ENCODE measurements at regions not wholly inside any gene's neighbourhood (a gene's known extent, or its start where the extent isn't known, plus 50 kb on each side); places are given as distances from the start of the nearest gene placed in this dataset.
"Not testable (repeated sequence)": the region's sequence is repeated elsewhere in the genome, so short reads cannot be mapped to it uniquely, and the experiment has no call there.

- not testable (repeated sequence) for H3K23ac ChIP-seq (ENCODE audit: low read length); H2BK120ac ChIP-seq (ENCODE audit: low read depth, low read length); H3K4ac ChIP-seq (ENCODE audit: low read depth, low read length); H2BK5ac ChIP-seq (ENCODE audit: low read length); H3K4me1 ChIP-seq (ENCODE audit: control insufficient read depth, low read depth, low read length); H2AK5ac ChIP-seq (ENCODE audit: low read length); H4K5ac ChIP-seq (ENCODE audit: low read length); H4K8ac ChIP-seq (ENCODE audit: low read depth, low read length); H3K56ac ChIP-seq (ENCODE audit: low read length); H3K27ac ChIP-seq (ENCODE audit: low read depth, low read length); H3K9ac ChIP-seq (ENCODE audit: low read length); H3K4me3 ChIP-seq (ENCODE audit: low read length); H3K79me2 ChIP-seq (ENCODE audit: control insufficient read depth, insufficient read depth, low read length); H2BK15ac ChIP-seq (replicated peaks; ENCODE audit: low read depth); H3K18ac ChIP-seq (ENCODE audit: low read length); H3K27me3 ChIP-seq (ENCODE audit: insufficient read depth, low read length, poor library complexity); H3K79me1 ChIP-seq (ENCODE audit: low read length); H3K36me3 ChIP-seq (ENCODE audit: control insufficient read depth, insufficient read depth, low read length); DNase-seq; H3K4me2 ChIP-seq (ENCODE audit: low read length)
- WGBS (ENCODE audit: extremely low coverage, insufficient coverage, low lambda C conversion rate): no CpG with 5 or more reads among the region's 6 CpGs
Observed at GRCh38 chr2:198855746-198856145, 602.0 kb downstream of the SATB2 start.

- Histone ChIP-seq H3K18ac (ENCODE audit: low read length) (no peak overlapping the region), H4K8ac (ENCODE audit: low read depth, low read length) (no peak overlapping the region), H3K4me1 (ENCODE audit: control insufficient read depth, low read depth, low read length) (no peaks in the 10 kb centered on the region), H3K4me3 (ENCODE audit: low read length) (no peak overlapping the region), H2BK15ac (replicated peaks; ENCODE audit: low read depth) (no peak overlapping the region), H3K79me2 (ENCODE audit: control insufficient read depth, insufficient read depth, low read length) (no peaks in the 10 kb centered on the region), H2AK5ac (ENCODE audit: low read length) (no peak overlapping the region), H3K23ac (ENCODE audit: low read length) (no peak overlapping the region), H2BK5ac (ENCODE audit: low read length) (no peak overlapping the region), H3K79me1 (ENCODE audit: low read length) (no peaks in the 10 kb centered on the region), H3K9ac (ENCODE audit: low read length) (no peak overlapping the region), H3K36me3 (ENCODE audit: control insufficient read depth, insufficient read depth, low read length) (no peaks in the 10 kb centered on the region), H3K27me3 (ENCODE audit: insufficient read depth, low read length, poor library complexity) (no peaks in the 10 kb centered on the region), H4K5ac (ENCODE audit: low read length) (no peak overlapping the region), H3K4me2 (ENCODE audit: low read length) (no peak overlapping the region), H3K56ac (ENCODE audit: low read length) (no peak overlapping the region), H3K27ac (ENCODE audit: low read depth, low read length) (no peak overlapping the region), H3K4ac (ENCODE audit: low read depth, low read length) (no peak overlapping the region), H2BK120ac (ENCODE audit: low read depth, low read length) (no peak overlapping the region)
- no CpG with 5 or more reads among the region's 2 CpGs for WGBS (ENCODE audit: extremely low coverage, insufficient coverage, low lambda C conversion rate)
- no peak for DNase-seq
Observed at GRCh38 chr2:198852248-198852647, 605.5 kb downstream of the SATB2 start.

- no peak overlapping the region for H3K18ac ChIP-seq (ENCODE audit: low read length)
- no peak overlapping the region for H2BK5ac ChIP-seq (ENCODE audit: low read length)
- no peaks in the 10 kb centered on the region for H3K36me3 ChIP-seq (ENCODE audit: control insufficient read depth, insufficient read depth, low read length)
- H3K27ac ChIP-seq (ENCODE audit: low read depth, low read length): no peak overlapping the region
- H4K8ac ChIP-seq (ENCODE audit: low read depth, low read length): no peak overlapping the region
- no peak overlapping the region for H3K23ac ChIP-seq (ENCODE audit: low read length)
- no peak overlapping the region for H2AK5ac ChIP-seq (ENCODE audit: low read length)
- no peak overlapping the region for H3K4me3 ChIP-seq (ENCODE audit: low read length)
- no peak overlapping the region for H3K56ac ChIP-seq (ENCODE audit: low read length)
- H3K4ac ChIP-seq (ENCODE audit: low read depth, low read length): no peak overlapping the region
- no peak overlapping the region for H3K9ac ChIP-seq (ENCODE audit: low read length)
- no peaks in the 10 kb centered on the region for H3K79me2 ChIP-seq (ENCODE audit: control insufficient read depth, insufficient read depth, low read length)
- no peak overlapping the region for H3K4me2 ChIP-seq (ENCODE audit: low read length)
- no peak for DNase-seq
- H2BK15ac ChIP-seq (replicated peaks; ENCODE audit: low read depth): no peak overlapping the region
- no peak overlapping the region for H2BK120ac ChIP-seq (ENCODE audit: low read depth, low read length)
- no peak overlapping the region for H4K5ac ChIP-seq (ENCODE audit: low read length)
- H3K79me1 ChIP-seq (ENCODE audit: low read length): no peaks in the 10 kb centered on the region
- H3K4me1 ChIP-seq (ENCODE audit: control insufficient read depth, low read depth, low read length): no peaks in the 10 kb centered on the region
- H3K27me3 ChIP-seq (ENCODE audit: insufficient read depth, low read length, poor library complexity): no peaks in the 10 kb centered on the region
Observed at GRCh38 chr2:198825534-198825933, 632.2 kb downstream of the SATB2 start.

GRCh38 chr2:198817536-198817935 is 640.2 kb downstream of the SATB2 start:
- Histone ChIP-seq H3K27me3 (ENCODE audit: insufficient read depth, low read length, poor library complexity) (no peaks in the 10 kb centered on the region), H3K79me1 (ENCODE audit: low read length) (no peaks in the 10 kb centered on the region), H3K79me2 (ENCODE audit: control insufficient read depth, insufficient read depth, low read length) (no peaks in the 10 kb centered on the region), H3K4me1 (ENCODE audit: control insufficient read depth, low read depth, low read length) (no peaks in the 10 kb centered on the region), H2BK5ac (ENCODE audit: low read length) (no peak overlapping the region), H2BK15ac (replicated peaks; ENCODE audit: low read depth) (no peak overlapping the region), H3K27ac (ENCODE audit: low read depth, low read length) (no peak overlapping the region), H3K4me2 (ENCODE audit: low read length) (no peak overlapping the region), H3K23ac (ENCODE audit: low read length) (no peak overlapping the region), H3K18ac (ENCODE audit: low read length) (no peak overlapping the region), H4K8ac (ENCODE audit: low read depth, low read length) (no peak overlapping the region), H3K4me3 (ENCODE audit: low read length) (no peak overlapping the region), H3K9ac (ENCODE audit: low read length) (no peak overlapping the region), H4K5ac (ENCODE audit: low read length) (no peak overlapping the region), H3K4ac (ENCODE audit: low read depth, low read length) (no peak overlapping the region), H2AK5ac (ENCODE audit: low read length) (no peak overlapping the region), H3K56ac (ENCODE audit: low read length) (no peak overlapping the region), H3K36me3 (ENCODE audit: control insufficient read depth, insufficient read depth, low read length) (no peaks in the 10 kb centered on the region), H2BK120ac (ENCODE audit: low read depth, low read length) (no peak overlapping the region)
- no CpG with 5 or more reads among the region's 1 CpG for WGBS (ENCODE audit: extremely low coverage, insufficient coverage, low lambda C conversion rate)
- no peak for DNase-seq

GRCh38 chr2:198815626-198816025 is 642.1 kb downstream of the SATB2 start:
- WGBS (ENCODE audit: extremely low coverage, insufficient coverage, low lambda C conversion rate): no CpG with 5 or more reads among the region's 4 CpGs
- H3K56ac ChIP-seq (ENCODE audit: low read length): no peak overlapping the region
- H3K27ac ChIP-seq (ENCODE audit: low read depth, low read length): no peak overlapping the region
- no peak overlapping the region for H3K18ac ChIP-seq (ENCODE audit: low read length)
- H3K4ac ChIP-seq (ENCODE audit: low read depth, low read length): no peak overlapping the region
- no peak overlapping the region for H2BK120ac ChIP-seq (ENCODE audit: low read depth, low read length)
- no peak overlapping the region for H2BK5ac ChIP-seq (ENCODE audit: low read length)
- H3K27me3 ChIP-seq (ENCODE audit: insufficient read depth, low read length, poor library complexity): no peaks in the 10 kb centered on the region
- no peaks in the 10 kb centered on the region for H3K4me1 ChIP-seq (ENCODE audit: control insufficient read depth, low read depth, low read length)
- H2BK15ac ChIP-seq (replicated peaks; ENCODE audit: low read depth): no peak overlapping the region
- no peaks in the 10 kb centered on the region for H3K79me2 ChIP-seq (ENCODE audit: control insufficient read depth, insufficient read depth, low read length)
- no peaks in the 10 kb centered on the region for H3K36me3 ChIP-seq (ENCODE audit: control insufficient read depth, insufficient read depth, low read length)
- no peak overlapping the region for H2AK5ac ChIP-seq (ENCODE audit: low read length)
- no peak for DNase-seq
- H3K23ac ChIP-seq (ENCODE audit: low read length): no peak overlapping the region
- no peak overlapping the region for H4K5ac ChIP-seq (ENCODE audit: low read length)
- H3K9ac ChIP-seq (ENCODE audit: low read length): no peak overlapping the region
- H3K79me1 ChIP-seq (ENCODE audit: low read length): no peaks in the 10 kb centered on the region
- H4K8ac ChIP-seq (ENCODE audit: low read depth, low read length): no peak overlapping the region
- no peak overlapping the region for H3K4me3 ChIP-seq (ENCODE audit: low read length)
- H3K4me2 ChIP-seq (ENCODE audit: low read length): no peak overlapping the region

- Histone ChIP-seq H2BK15ac (replicated peaks; ENCODE audit: low read depth) (no peak overlapping the region), H2BK120ac (ENCODE audit: low read depth, low read length) (no peak overlapping the region), H3K18ac (ENCODE audit: low read length) (no peak overlapping the region), H3K56ac (ENCODE audit: low read length) (no peak overlapping the region), H2BK5ac (ENCODE audit: low read length) (no peak overlapping the region), H3K4me3 (ENCODE audit: low read length) (no peak overlapping the region), H3K4me2 (ENCODE audit: low read length) (no peak overlapping the region), H2AK5ac (ENCODE audit: low read length) (no peak overlapping the region), H3K4me1 (ENCODE audit: control insufficient read depth, low read depth, low read length) (no peaks in the 10 kb centered on the region), H3K4ac (ENCODE audit: low read depth, low read length) (no peak overlapping the region), H3K23ac (ENCODE audit: low read length) (no peak overlapping the region), H4K5ac (ENCODE audit: low read length) (no peak overlapping the region), H3K36me3 (ENCODE audit: control insufficient read depth, insufficient read depth, low read length) (no peaks in the 10 kb centered on the region), H3K79me2 (ENCODE audit: control insufficient read depth, insufficient read depth, low read length) (no peaks in the 10 kb centered on the region), H4K8ac (ENCODE audit: low read depth, low read length) (no peak overlapping the region), H3K79me1 (ENCODE audit: low read length) (no peaks in the 10 kb centered on the region), H3K27ac (ENCODE audit: low read depth, low read length) (no peak overlapping the region), H3K9ac (ENCODE audit: low read length) (no peak overlapping the region), H3K27me3 (ENCODE audit: insufficient read depth, low read length, poor library complexity) (no peaks in the 10 kb centered on the region)
- no CpG with 5 or more reads among the region's 3 CpGs for WGBS (ENCODE audit: extremely low coverage, insufficient coverage, low lambda C conversion rate)
- DNase-seq: no peak
Observed at GRCh38 chr2:198811198-198811597, 646.5 kb downstream of the SATB2 start.
